ENCODE measurements at regions not wholly inside any gene's neighbourhood (a gene's known extent, or its start where the extent isn't known, plus 50 kb on each side); places are given as distances from the start of the nearest gene placed in this dataset.
A peak's percentile ranks its signal among the peaks of the same experiment; 100 is the strongest.

DNA sequence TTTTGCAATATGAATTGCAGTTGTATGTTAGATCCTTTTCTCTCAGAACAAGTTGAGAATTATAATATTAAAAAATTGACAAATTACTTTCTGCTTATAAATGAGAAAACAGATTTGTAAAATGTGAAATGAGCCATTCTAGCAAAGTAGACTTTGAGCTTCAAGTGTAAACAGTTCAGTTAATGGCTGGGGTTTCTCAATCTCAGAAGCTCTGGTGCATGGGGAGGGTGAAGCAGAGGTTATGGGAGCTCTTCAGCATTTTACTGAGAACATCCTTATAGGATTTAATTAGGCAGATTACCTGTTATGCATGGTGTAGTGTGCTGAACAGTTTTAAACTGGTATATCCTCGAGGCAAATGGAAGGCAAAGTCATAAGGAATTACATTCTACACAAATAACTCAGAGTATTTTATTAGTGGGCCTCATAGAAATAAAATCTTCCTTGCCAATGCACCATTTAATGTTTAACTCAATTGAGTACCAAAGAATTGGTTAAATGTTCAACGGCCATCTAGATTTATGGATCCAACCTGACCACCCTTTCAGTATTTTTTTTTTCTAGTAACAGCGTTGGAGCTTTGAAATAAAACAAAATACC, 1143.6 kb upstream of the ADGRL2 start:
- intact Hi-C loops (cut with micrococcal nuclease; ENCODE audit: unreplicated experiment): no loop called here
- ATAC-seq: peak; percentile 73
- Histone ChIP-seq H4K20me1 (ENCODE audit: insufficient read depth, low read length) (no peaks in the 10 kb centered on the region), H3K36me3 (replicated peaks in 1 of 2; ENCODE audit: control insufficient read depth in 1 of 2, insufficient read depth in 2 of 2, low read length in 2 of 2) (no peaks in the 10 kb centered on the region), H3K79me2 (ENCODE audit: insufficient read depth, low read length) (no peaks in the 10 kb centered on the region), H2AFZ (ENCODE audit: low read length) (no peak overlapping the region), H3K4me1 (ENCODE audit: insufficient read depth, low read length) (peaks cover 10% of the 10 kb centered on the region; the same call in 1 of the 2 replicates), H3K9ac (ENCODE audit: insufficient read depth, low read depth, low read length) (no peak overlapping the region), H3K4me3 (replicated peaks in 1 of 3; ENCODE audit: insufficient read depth in 1 of 3, low read depth in 2 of 3, low read length in 3 of 3) (no peak overlapping the region), H3K27ac (ENCODE audit: extremely low read length, insufficient read depth, low read length) (no peak overlapping the region), H3K9me3 (ENCODE audit: low read length) (peaks cover 72% of the 10 kb centered on the region), H3K4me2 (ENCODE audit: low read depth, low read length) (no peak overlapping the region), H3K27me3 (ENCODE audit: control insufficient read depth in 1 of 2, insufficient read depth in 2 of 2, low read length in 2 of 2) (no peaks in the 10 kb centered on the region)
- ChIA-PET POLR2A (no interaction called here), CTCF (ENCODE audit: low intra/inter-chr PET ratio, low total read pairs) (no interaction called here)
- no TSS peak for BruUV-seq (replicated peaks)
- in situ Hi-C loops (cut with HindIII; ENCODE audit: extremely low pct_ligation_motif_present, low pct_unique_long_range_greater_than_20kb): no loop called here
- 3% methylated on average over 3 of the region's 3 CpGs for WGBS (ENCODE audit: low lambda C conversion rate)
- TF ChIP-seq, protein P1, sequence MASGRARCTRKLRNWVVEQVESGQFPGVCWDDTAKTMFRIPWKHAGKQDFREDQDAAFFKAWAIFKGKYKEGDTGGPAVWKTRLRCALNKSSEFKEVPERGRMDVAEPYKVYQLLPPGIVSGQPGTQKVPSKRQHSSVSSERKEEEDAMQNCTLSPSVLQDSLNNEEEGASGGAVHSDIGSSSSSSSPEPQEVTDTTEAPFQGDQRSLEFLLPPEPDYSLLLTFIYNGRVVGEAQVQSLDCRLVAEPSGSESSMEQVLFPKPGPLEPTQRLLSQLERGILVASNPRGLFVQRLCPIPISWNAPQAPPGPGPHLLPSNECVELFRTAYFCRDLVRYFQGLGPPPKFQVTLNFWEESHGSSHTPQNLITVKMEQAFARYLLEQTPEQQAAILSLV (CRISPR knock-in tag; IDR thresholded peaks at IDR 0.05; ENCODE audit: borderline replicate concordance): no peak
- TF ChIP-seq PRDM4 (CRISPR knock-in tag; IDR thresholded peaks at IDR 0.05; ENCODE audit: borderline replicate concordance) (no peak), HNF4A (CRISPR knock-in tag; IDR thresholded peaks at IDR 0.05) (peak; percentile 43; the same call in 1 of the 2 replicates), CEBPB (IDR thresholded peaks at IDR 0.05; ENCODE audit: borderline replicate concordance, low read depth, low read length) (peak; percentile 21; the same call in 1 of the 2 replicates), CEBPG (CRISPR knock-in tag; IDR thresholded peaks at IDR 0.05) (0 out of 2 replicates have a peak, but pooled peaks have one; percentile 13)
- FAIRE-seq: no peak
- DNase-seq (ENCODE audit: low spot score): peak; percentile 16

All from HepG2 (cell line).